Thyroid gland (tissue), 4 donors: ENCODE measurements at regions not wholly inside any gene's neighbourhood (a gene's known extent, or its start where the extent isn't known, plus 50 kb on each side); places are given as distances from the start of the nearest gene placed in this dataset.

Source experiments
- DNase-seq, 2 donors: peaks; one replicate each; pipeline ENCODE4 v3.0.0-alpha.2; 2019
- H3K27ac ChIP-seq, 3 donors: fragments of 200-600 bp; sonication (generic); 1 replicate in 2 of 3; 2 replicates in 1 of 3; pipeline ENCODE4 v1.5.1; 2016 to 2019; ENCODE audit warnings: mild to moderate bottlenecking in 1 of 3, moderate library complexity in 1 of 3
- H3K27me3 ChIP-seq: fragments of 200-600 bp; sonication (generic); one replicate; pipeline ENCODE4 v1.5.1; 2019
- H3K36me3 ChIP-seq, 2 donors: fragments of 200-600 bp; sonication (generic); one replicate each; pipeline ENCODE4 v1.5.1; 2016 to 2019
- H3K4me1 ChIP-seq, 2 donors: fragments of 200-600 bp; sonication (generic); one replicate each; pipeline ENCODE4 v1.5.1; 2017 to 2019
- H3K4me3 ChIP-seq, 3 donors: fragments of 200-600 bp; sonication (generic); replicated peaks in 1 of 3; 1 replicate in 2 of 3; 2 replicates in 1 of 3; pipeline ENCODE4 v1.5.1; 2016; ENCODE audit warnings: mild to moderate bottlenecking in 1 of 3
- H3K9me3 ChIP-seq: fragments of 200-600 bp; sonication (generic); one replicate; pipeline ENCODE4 v1.5.1; 2017
- CTCF ChIP-seq, 6 experiments: fragments of 200-600 bp in 3 of 6; fragments of 450-650 bp in 3 of 6; sonication (generic) in 3 of 6; IDR thresholded peaks; one replicate each; pipeline ENCODE4 v1.5.1; 2016 to 2019; ENCODE audit warnings: antibody characterized with exemption in 6 of 6, mild to moderate bottlenecking in 2 of 6, inconsistent platforms in 1 of 6, moderate library complexity in 1 of 6
- POLR2A ChIP-seq, 2 donors: fragments of 450-650 bp; IDR thresholded peaks; one replicate each; pipeline ENCODE4 v1.6.1; 2017; ENCODE audit warnings: antibody characterized with exemption in 2 of 2, mild to moderate bottlenecking in 2 of 2, moderate library complexity in 1 of 2
- WGBS, 2 donors: methylation state at CpG; one replicate each; pipeline ENCODE4 v1.1.5; 2017; 5-methylcytosine and 5-hydroxymethylcytosine counted together
- intact Hi-C: fragments of 100-400 bp; cut with DNase I; formaldehyde crosslinking; loops from one replicate; pipeline ENCODE4 v1.15.1; 2023

GRCh38 chr4:32002037-32002747, 1282.0 kb downstream of the PCDH7 start:
- no peak for TF ChIP-seq POLR2A (IDR thresholded peaks at IDR 0.05)
- no peak for TF ChIP-seq CTCF (IDR thresholded peaks at IDR 0.05)
- no peaks in the 10 kb centered on the region for H3K4me1 ChIP-seq
- H3K27me3 ChIP-seq, result no peaks in the 10 kb centered on the region
- 84 to 91% methylated on average over 6 of the region's 6 CpGs for WGBS, 2 donors
- DNase-seq, result no peak
- H3K4me3 ChIP-seq, result no peak overlapping the region
- no peaks in the 10 kb centered on the region for H3K9me3 ChIP-seq
- no peaks in the 10 kb centered on the region for H3K36me3 ChIP-seq
- intact Hi-C loops, result no loop called here
- H3K27ac ChIP-seq, result no peak overlapping the region

GRCh38 chr4:32003548-32003947, 1283.4 kb downstream of the PCDH7 start:
- intact Hi-C loops, result no loop called here
- no peak for TF ChIP-seq CTCF (IDR thresholded peaks at IDR 0.05)
- no peak for TF ChIP-seq POLR2A (IDR thresholded peaks at IDR 0.05)
- Histone ChIP-seq H3K27me3 (no peaks in the 10 kb centered on the region), H3K27ac (no peak overlapping the region), H3K4me1 (no peaks in the 10 kb centered on the region), H3K36me3 (no peaks in the 10 kb centered on the region), H3K9me3 (no peaks in the 10 kb centered on the region), H3K4me3 (no peak overlapping the region)
- 80 to 89% methylated on average over 1 of the region's 1 CpG for WGBS, 2 donors
- DNase-seq, result no peak

- no peak overlapping the region for H3K4me3 ChIP-seq
- H3K9me3 ChIP-seq, result no peaks in the 10 kb centered on the region
- TF ChIP-seq POLR2A (IDR thresholded peaks at IDR 0.05), result no peak
- H3K36me3 ChIP-seq, result no peaks in the 10 kb centered on the region
- H3K27me3 ChIP-seq, result no peaks in the 10 kb centered on the region
- intact Hi-C loops, result no loop called here
- no peak overlapping the region for H3K27ac ChIP-seq
- H3K4me1 ChIP-seq, result no peaks in the 10 kb centered on the region
- 90% methylated on average over 2 to 3 of the region's 3 CpGs for WGBS, 2 donors
- no peak for DNase-seq
Observed at GRCh38 chr4:32010221-32010620, 1290.1 kb downstream of the PCDH7 start.

GRCh38 chr4:32022071-32022470, 1301.9 kb downstream of the PCDH7 start:
- TF ChIP-seq CTCF (IDR thresholded peaks at IDR 0.05), result no peak
- no peak for TF ChIP-seq POLR2A (IDR thresholded peaks at IDR 0.05)
- 50 to 72% methylated on average over 1 of the region's 1 CpG for WGBS, 2 donors

GRCh38 chr4:32025851-32026459, 1305.8 kb downstream of the PCDH7 start:
- no peak overlapping the region for H3K27ac ChIP-seq
- H3K4me3 ChIP-seq, result no peak overlapping the region
- 81 to 82% methylated on average over 5 of the region's 5 CpGs for WGBS, 2 donors
- no peaks in the 10 kb centered on the region for H3K9me3 ChIP-seq
- no peaks in the 10 kb centered on the region for H3K27me3 ChIP-seq
- peaks cover 3 to 7% of the 10 kb centered on the region in 2 donors for H3K4me1 ChIP-seq
- no peaks in the 10 kb centered on the region for H3K36me3 ChIP-seq
- TF ChIP-seq POLR2A (IDR thresholded peaks at IDR 0.05), result no peak
- TF ChIP-seq CTCF (IDR thresholded peaks at IDR 0.05), result no peak
- no peak for DNase-seq
- intact Hi-C loops, result no loop called here

More at GRCh38 chr4:32022071-32022470, 1301.9 kb downstream of the PCDH7 start:
- intact Hi-C loops, result no loop called here
- Histone ChIP-seq H3K9me3 (no peaks in the 10 kb centered on the region), H3K4me1 (peaks cover 0 to 3% of the 10 kb centered on the region in 2 donors), H3K36me3 (no peaks in the 10 kb centered on the region), H3K4me3 (no peak overlapping the region), H3K27me3 (no peaks in the 10 kb centered on the region), H3K27ac (no peak overlapping the region)
- DNase-seq, result no peak
